CD4-positive, alpha-beta T cell (primary cell): ENCODE measurements at regions not wholly inside any gene's neighbourhood (a gene's known extent, or its start where the extent isn't known, plus 50 kb on each side); places are given as distances from the start of the nearest gene placed in this dataset.
"Not testable (repeated sequence)": the region's sequence is repeated elsewhere in the genome, so short reads cannot be mapped to it uniquely, and the experiment has no call there.

ENCODE experiments used
- ATAC-seq: fragments of 200-7000 bp; cut with Tn5 transposase; one replicate; pipeline ENCODE4 v1.10.0; 2022; ENCODE audit warnings: mild to moderate bottlenecking; ENCODE audit not compliant: poor library complexity
- CTCF ChIA-PET: fragments of 350-600 bp; sonication (Branson Sonifier 250); formaldehyde crosslinking; loops from one replicate; lab custom pipeline; 2021; ENCODE audit warnings: antibody characterized with exemption, inconsistent platforms; lab: Charles Lee
- POLR2A ChIA-PET: fragments of 350-600 bp; sonication (Branson Sonifier 250); formaldehyde crosslinking; loops from one replicate; lab custom pipeline; 2021; ENCODE audit warnings: antibody characterized with exemption, inconsistent platforms; lab: Charles Lee
- DNase-seq, 14 experiments: peaks; one replicate each; pipeline ENCODE4 v3.0.0-alpha.2; 2013 to 2020; ENCODE audit warnings: mixed read lengths in 2 of 14
- H3K27ac ChIP-seq, 2 donors: one replicate each; pipeline versions ENCODE4 v1.5.1 to v1.7.0; 2013; ENCODE audit warnings: low read length in 2 of 2, low read depth in 1 of 2, mild to moderate bottlenecking in 1 of 2
- H3K27me3 ChIP-seq, 2 experiments: 1 replicate in 1 of 2; 2 replicates in 1 of 2; pipeline versions ENCODE4 v1.6.1 to v1.7.0; 2013; ENCODE audit warnings: low read length in 2 of 2, control low read depth in 1 of 2, mild to moderate bottlenecking in 1 of 2, moderate library complexity in 1 of 2; ENCODE audit not compliant: insufficient read depth in 2 of 2, control insufficient read depth in 1 of 2
- H3K36me3 ChIP-seq: one replicate; pipeline ENCODE4 v1.6.1; 2013; ENCODE audit warnings: low read length, control low read depth; ENCODE audit not compliant: insufficient read depth
- H3K4me1 ChIP-seq: one replicate; pipeline ENCODE4 v1.6.1; 2013; ENCODE audit warnings: low read length, control low read depth; ENCODE audit not compliant: insufficient read depth
- H3K4me3 ChIP-seq: one replicate; pipeline ENCODE4 v1.5.1; 2013; ENCODE audit warnings: mild to moderate bottlenecking, low read length, moderate library complexity
- H3K9me3 ChIP-seq, 2 experiments: 1 replicate in 1 of 2; 2 replicates in 1 of 2; pipeline versions ENCODE4 v1.6.1 to v1.7.0; 2013; ENCODE audit warnings: low read length in 2 of 2, mild to moderate bottlenecking in 2 of 2, control low read depth in 1 of 2, moderate library complexity in 1 of 2; ENCODE audit not compliant: control insufficient read depth in 1 of 2, insufficient read depth in 1 of 2
- H3K27ac Mint-ChIP-seq: one replicate; pipeline ENCODE4 v1.8.0; 2020; ENCODE audit warnings: mixed read lengths
- H3K27me3 Mint-ChIP-seq: one replicate; pipeline ENCODE4 v1.8.0; 2021; ENCODE audit warnings: mixed read lengths
- H3K36me3 Mint-ChIP-seq: one replicate; pipeline ENCODE4 v1.8.0; 2021; ENCODE audit warnings: low read depth, mixed read lengths
- H3K4me1 Mint-ChIP-seq: one replicate; pipeline ENCODE4 v1.8.0; 2021; ENCODE audit warnings: low read depth, mixed read lengths
- H3K4me3 Mint-ChIP-seq: one replicate; pipeline ENCODE4 v1.8.0; 2020; ENCODE audit warnings: mild to moderate bottlenecking, mixed read lengths
- H3K9me3 Mint-ChIP-seq: one replicate; pipeline ENCODE4 v1.8.0; 2020; ENCODE audit warnings: mixed read lengths
- intact Hi-C, 2 experiments: fragments of 100-400 bp; cut with DNase I in 1 of 2; cut with micrococcal nuclease in 1 of 2; formaldehyde crosslinking; loops; one replicate each; pipeline versions ENCODE4 v1.15.1 to v1.9.0; 2023 to 2025; cut with DNase I, micrococcal nuclease
- TF ChIP-seq, protein P1 (sequence below): fragments of 200-600 bp; IDR thresholded peaks from one replicate; pipeline ENCODE4 v1.8.0; 2022; ENCODE audit warnings: antibody characterized with exemption, mild to moderate bottlenecking

DNA sequence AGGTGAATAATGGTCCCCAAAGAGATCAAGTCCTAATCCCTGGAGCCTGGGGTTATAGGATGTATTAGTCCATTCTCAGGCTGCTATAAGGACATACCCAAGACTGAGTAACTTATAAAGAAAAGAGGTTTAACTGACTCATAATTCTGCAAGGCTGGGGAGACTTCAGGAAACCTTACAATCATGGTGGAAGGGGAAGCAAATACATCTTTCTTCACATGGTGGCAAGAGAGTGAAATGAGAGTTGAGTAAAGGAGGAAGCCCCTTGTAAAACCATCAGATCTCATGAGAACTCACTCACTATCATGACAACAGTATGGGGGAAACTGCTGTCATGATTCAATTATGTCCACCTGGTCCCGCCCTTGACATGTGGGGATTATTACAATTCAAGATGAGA lies 142.9 kb upstream of the ANKRD28 start:
- intact Hi-C loops, result no loop called here
- H3K9me3 ChIP-seq, result peaks cover 0 to 3% of the 10 kb centered on the region in 2 experiments
- H3K4me1 Mint-ChIP-seq, result peaks cover 4% of the 10 kb centered on the region
- ATAC-seq (no peak), DNase-seq (no peak)
- no peak overlapping the region for H3K4me3 Mint-ChIP-seq
- TF ChIP-seq, protein P1, sequence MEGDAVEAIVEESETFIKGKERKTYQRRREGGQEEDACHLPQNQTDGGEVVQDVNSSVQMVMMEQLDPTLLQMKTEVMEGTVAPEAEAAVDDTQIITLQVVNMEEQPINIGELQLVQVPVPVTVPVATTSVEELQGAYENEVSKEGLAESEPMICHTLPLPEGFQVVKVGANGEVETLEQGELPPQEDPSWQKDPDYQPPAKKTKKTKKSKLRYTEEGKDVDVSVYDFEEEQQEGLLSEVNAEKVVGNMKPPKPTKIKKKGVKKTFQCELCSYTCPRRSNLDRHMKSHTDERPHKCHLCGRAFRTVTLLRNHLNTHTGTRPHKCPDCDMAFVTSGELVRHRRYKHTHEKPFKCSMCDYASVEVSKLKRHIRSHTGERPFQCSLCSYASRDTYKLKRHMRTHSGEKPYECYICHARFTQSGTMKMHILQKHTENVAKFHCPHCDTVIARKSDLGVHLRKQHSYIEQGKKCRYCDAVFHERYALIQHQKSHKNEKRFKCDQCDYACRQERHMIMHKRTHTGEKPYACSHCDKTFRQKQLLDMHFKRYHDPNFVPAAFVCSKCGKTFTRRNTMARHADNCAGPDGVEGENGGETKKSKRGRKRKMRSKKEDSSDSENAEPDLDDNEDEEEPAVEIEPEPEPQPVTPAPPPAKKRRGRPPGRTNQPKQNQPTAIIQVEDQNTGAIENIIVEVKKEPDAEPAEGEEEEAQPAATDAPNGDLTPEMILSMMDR, result no peak
- ChIA-PET POLR2A (no interaction called here), CTCF (no interaction called here)
- H3K36me3 Mint-ChIP-seq, result no peaks in the 10 kb centered on the region
- peaks cover 5% of the 10 kb centered on the region for H3K27me3 Mint-ChIP-seq
- H3K4me3 ChIP-seq, result no peak overlapping the region
- no peak overlapping the region for H3K27ac ChIP-seq
- H3K4me1 ChIP-seq, result no peaks in the 10 kb centered on the region
- H3K9me3 Mint-ChIP-seq, result no peaks in the 10 kb centered on the region
- H3K27me3 ChIP-seq, result no peaks in the 10 kb centered on the region
- H3K27ac Mint-ChIP-seq, result no peak overlapping the region
- no peaks in the 10 kb centered on the region for H3K36me3 ChIP-seq

DNA sequence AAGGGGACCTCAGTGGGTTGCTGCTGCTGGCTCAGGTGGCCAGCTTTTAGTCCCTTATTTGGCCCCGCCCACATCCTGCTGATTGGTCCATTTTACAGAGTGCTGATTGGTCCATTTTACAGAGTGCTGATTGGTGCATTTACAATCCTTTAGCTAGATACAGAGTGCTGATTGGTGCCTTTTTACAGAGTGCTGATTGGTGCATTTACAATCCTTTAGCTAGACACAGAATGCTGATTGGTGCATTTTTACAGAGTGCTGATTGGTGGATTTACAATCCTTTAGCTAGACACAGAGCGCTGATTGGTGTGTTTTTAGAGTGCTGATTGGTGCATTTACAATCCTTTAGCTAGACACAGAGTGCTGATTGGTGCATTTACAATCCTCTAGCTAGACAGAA lies 143.7 kb upstream of the ANKRD28 start:
- POLR2A ChIA-PET, H3K4me3 Mint-ChIP-seq, ATAC-seq, H3K36me3 Mint-ChIP-seq, H3K36me3 ChIP-seq, intact Hi-C loops, DNase-seq, H3K27me3 Mint-ChIP-seq, H3K4me3 ChIP-seq, H3K9me3 Mint-ChIP-seq, H3K9me3 ChIP-seq, H3K27ac Mint-ChIP-seq, CTCF ChIA-PET, H3K4me1 Mint-ChIP-seq, H3K27ac ChIP-seq, H3K4me1 ChIP-seq, H3K27me3 ChIP-seq: not testable (repeated sequence)

DNA sequence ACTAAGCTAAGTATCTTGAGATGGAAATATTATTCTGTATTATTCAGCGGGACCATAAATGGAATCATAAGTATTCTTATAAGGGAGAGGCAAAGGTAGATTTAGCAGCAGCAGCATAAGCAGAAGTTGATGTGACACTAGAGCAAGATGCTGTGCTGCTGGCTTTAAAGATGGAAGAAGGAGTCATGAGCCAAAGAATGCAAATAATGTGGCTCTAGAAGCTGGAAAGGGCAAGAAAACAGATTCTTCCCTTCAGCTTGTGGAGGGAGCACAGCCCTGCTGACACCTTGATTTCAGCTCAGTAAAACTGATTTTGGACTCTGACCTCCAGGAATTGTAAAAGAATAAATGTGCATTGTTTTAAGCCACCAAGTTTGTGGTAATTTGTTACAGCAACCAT lies 144.2 kb upstream of the ANKRD28 start:
- POLR2A ChIA-PET, result no interaction called here
- CTCF ChIA-PET, result no interaction called here
- peaks cover 4% of the 10 kb centered on the region for H3K4me1 Mint-ChIP-seq

DNA sequence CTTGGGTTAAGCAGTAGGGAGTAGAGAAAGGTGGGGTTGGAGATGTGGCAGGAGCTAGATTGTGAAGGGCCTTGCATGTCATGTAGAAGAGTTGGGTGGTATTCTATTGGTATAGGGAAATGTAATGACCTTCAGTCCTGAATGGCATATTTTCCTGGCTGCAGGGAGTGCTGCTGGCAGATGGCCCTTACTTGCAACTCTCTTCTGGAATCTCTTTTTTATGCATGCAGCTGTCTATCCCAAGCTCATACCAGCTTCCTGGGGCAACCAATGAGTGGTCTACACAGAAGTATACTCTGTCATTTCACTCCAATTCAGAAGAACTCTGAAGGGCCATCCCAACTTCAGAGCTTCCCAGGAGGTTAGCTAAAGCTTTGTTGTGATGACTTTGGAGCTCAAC lies 144.7 kb upstream of the ANKRD28 start:
- Mint-ChIP-seq H3K27ac (no peak overlapping the region), H3K9me3 (no peaks in the 10 kb centered on the region), H3K36me3 (no peaks in the 10 kb centered on the region), H3K27me3 (peaks cover 5% of the 10 kb centered on the region), H3K4me1 (peaks cover 4% of the 10 kb centered on the region), H3K4me3 (no peak overlapping the region)
- H3K4me3 ChIP-seq, result no peak overlapping the region
- H3K9me3 ChIP-seq, result peaks cover 0 to 3% of the 10 kb centered on the region in 2 experiments
- no peaks in the 10 kb centered on the region for H3K27me3 ChIP-seq
- no peaks in the 10 kb centered on the region for H3K4me1 ChIP-seq
- ATAC-seq, result no peak
- TF ChIP-seq, protein P1, result no peak
- no peak for DNase-seq
- H3K36me3 ChIP-seq, result no peaks in the 10 kb centered on the region
- CTCF ChIA-PET, result no interaction called here
- POLR2A ChIA-PET, result no interaction called here
- intact Hi-C loops, result no loop called here
- no peak overlapping the region for H3K27ac ChIP-seq

More for the DNA sequence above, 144.2 kb upstream of the ANKRD28 start:
- Mint-ChIP-seq H3K27me3 (peaks cover 5% of the 10 kb centered on the region), H3K4me3 (no peak overlapping the region), H3K27ac (no peak overlapping the region), H3K36me3 (no peaks in the 10 kb centered on the region), H3K9me3 (no peaks in the 10 kb centered on the region)
- TF ChIP-seq, protein P1, result no peak
- H3K4me3 ChIP-seq, result no peak overlapping the region
- DNase-seq, result no peak
- no peaks in the 10 kb centered on the region for H3K36me3 ChIP-seq
- intact Hi-C loops, result no loop called here
- ATAC-seq, result no peak
- H3K27me3 ChIP-seq, result no peaks in the 10 kb centered on the region
- H3K4me1 ChIP-seq, result no peaks in the 10 kb centered on the region
- H3K9me3 ChIP-seq, result peaks cover 0 to 3% of the 10 kb centered on the region in 2 experiments
- H3K27ac ChIP-seq, result no peak overlapping the region
